CD4-positive, alpha-beta T cell treated with Interleukin-2 at 100 ng/mL for 4 hours (primary cell): ENCODE measurements at regions not wholly inside any gene's neighbourhood (a gene's known extent, or its start where the extent isn't known, plus 50 kb on each side); places are given as distances from the start of the nearest gene placed in this dataset.

Experiments
- DNase-seq: peaks from one replicate; pipeline ENCODE4 v3.0.0-alpha.2; 2020; ENCODE audit warnings: low spot score

DNA sequence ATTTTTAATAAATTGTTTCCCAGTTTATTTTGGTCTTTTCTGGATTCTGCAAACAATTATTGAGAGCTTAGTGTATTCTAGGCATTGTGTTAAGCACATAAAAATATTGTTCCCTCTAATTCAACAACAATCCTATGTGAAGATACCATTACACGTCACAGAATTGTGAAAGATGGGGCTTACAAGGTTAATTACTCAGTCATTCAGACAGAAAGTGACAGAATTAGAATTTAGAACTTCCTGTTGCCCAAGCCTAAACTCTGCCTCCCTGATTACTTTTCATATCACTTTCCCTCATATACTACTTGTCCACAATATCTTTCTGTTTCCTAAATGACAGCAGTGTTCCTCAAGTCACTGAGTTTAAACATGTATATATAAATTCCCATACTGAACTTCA lies 186.7 kb upstream of the VEGFC start:
- DNase-seq = no peak

DNA sequence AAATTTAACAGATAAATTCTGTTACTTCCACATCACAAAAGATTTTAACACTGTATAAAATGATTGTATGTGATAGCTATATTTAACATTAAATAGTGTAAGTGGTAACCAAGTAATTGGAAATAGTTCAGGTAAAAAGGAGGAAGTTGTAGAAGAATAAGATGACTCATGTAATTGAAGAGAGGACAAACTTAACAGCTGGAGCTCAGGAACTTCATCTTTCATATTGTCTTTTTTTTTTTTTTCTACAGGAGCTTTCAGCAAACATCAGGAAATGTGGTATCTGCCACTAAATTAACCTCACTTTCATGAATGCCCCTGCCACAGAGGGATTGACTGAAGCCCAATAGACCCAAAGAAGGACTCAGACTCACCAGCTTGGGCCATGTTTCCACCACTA lies 188.4 kb upstream of the VEGFC start:
- no peak for DNase-seq

DNA sequence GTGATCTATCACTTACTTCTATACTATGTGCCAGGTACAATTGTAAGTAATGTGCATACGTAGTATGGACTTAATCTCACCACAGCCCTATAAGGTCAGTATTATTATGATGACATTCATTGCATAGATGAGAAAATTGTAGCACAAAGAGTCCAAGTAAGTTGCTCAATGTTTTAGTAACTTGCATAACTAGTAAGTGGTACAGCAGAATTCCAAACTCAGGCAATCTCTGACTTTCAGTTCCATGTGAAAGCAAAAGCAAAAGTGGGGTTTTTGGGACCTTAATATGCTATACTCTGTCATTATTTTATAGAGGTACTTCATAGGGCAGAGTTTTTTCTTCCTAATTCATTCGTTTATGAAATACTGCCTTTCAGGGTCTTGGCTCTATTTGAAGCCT lies 188.8 kb upstream of the VEGFC start:
- DNase-seq = no peak

DNA sequence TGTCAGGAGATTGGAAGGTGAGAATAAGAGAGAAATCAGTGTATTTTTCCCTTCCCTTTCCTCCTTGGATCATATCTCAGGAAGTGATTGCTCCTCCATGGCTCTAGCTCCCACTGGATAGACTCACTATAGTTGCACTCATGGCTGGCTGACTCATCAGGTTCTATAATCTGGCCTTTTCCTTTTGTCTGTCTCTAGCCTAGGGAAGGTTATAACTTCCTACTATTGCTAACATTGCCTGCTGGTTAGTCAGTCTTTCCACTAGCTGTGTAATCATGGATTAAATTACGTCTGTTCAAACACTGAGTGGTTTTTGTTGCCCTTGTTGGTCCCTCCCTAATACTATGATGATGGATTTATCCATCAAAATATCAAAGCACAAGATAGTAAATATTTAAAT lies 195.5 kb upstream of the VEGFC start:
- DNase-seq = no peak

DNA sequence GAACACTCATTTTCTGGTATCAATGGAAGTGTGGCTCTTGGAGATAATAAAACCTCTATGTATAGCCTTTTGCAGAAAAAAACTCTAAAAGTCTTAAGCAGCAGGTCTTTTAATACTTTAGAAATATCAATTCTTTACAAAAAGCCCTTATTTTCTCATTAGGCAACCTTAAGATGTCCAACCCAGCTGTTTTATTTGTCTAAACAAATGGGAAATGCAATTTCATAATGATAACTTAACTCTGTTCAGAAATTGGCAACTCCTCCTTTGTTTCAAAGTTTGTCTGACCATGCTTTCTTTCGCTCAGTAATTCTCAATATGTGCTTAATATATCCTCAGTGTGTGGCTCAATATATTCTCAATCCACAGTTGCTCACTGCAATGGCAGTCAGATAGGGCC lies 196.5 kb upstream of the VEGFC start:
- no peak for DNase-seq

DNA sequence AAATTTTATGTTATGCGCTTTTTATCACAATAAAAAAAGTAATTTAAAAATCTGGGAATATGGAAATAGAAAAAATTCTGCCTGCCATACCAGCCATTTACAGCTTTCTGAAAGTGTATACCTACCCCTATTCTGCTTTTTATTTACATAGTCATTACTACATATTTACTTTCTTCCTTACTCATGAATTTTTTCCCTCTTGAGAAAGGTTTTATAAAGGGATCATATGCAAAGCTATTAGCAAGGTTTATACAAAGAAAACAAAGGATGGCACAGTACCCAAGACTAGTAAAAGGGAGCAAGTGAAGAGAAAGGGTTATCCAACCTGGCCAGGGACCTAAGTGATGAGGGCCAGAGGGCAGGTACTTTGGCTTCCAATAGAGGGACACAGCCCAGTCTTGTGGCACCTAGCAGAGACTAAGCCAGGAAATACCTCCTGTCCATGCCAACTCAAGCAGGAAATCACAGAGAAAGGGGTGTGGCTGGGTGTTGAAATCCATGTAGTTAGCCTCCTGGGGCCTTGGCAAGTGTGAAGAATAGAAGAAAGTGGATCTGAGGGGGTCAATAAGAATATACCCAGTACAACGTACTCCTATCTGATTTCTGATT lies 207.3 kb upstream of the VEGFC start:
- DNase-seq = no peak

DNA sequence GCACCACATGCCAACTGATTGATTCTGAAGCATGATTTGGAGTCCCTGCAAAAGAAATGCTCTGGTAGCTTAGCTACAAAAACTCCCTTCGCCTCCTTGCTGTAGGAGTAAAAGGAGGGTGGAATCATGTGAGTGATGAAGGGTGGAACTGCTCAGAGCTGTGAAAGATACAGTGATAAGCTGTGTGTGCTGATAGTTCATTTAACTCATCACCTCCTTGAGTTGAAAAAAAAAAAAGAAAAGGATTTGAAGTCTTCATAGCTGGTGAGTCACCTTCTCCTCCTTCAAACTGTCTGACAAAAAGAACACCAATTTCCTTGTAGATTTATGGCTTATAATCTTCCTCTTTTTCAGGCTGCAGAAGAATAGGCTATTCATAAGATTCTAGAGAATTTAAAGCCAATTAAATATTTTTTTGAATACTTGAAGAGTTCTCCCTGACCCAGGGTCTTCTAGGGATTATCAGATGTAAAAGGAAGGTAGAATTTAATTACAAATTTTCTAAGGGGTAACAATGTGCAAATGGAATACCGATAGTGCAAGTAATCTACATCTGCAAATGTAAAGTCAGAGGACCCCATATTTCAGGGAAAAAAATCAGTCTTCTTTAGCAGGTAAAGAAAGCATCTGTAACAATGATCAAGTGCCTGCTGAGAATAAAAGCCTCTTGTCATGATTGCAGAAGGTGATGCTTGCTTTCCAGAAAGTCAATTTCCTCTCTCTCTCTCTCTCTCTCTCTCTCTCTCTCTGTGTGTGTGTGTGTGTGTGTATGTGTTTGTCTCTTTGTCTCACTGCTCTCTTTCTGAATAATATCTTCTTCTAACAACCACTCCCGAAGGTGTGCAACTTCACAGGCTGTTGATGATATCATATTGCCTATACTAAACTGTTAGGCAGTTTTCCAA lies 208.8 kb upstream of the VEGFC start:
- no peak for DNase-seq

DNA sequence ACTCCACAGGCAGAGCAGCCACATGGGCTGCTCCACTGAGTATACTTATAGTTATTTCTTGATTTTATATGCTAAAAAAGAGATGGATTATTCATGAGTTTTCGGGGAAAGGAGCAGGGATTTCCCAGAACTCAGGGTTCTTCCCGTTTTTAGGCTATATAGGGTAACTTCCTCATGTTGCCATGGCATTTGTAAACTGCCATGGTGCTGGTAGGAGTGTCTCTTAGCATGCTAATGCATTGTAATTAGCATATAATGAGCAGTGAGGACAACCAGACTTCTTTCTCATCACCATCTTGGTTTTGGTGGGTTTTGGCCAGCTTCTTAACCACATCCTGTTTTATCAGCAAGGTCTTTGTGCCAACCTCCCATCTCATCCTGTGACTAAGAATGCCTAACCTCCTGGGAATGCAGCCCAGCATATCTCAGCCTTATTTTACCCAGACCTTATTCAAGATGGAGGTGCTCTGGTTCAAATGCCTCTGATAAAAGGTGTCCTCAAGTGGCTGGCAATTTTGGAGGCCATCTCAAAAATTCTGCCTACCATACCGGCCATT lies 213.0 kb upstream of the VEGFC start:
- DNase-seq = no peak

DNA sequence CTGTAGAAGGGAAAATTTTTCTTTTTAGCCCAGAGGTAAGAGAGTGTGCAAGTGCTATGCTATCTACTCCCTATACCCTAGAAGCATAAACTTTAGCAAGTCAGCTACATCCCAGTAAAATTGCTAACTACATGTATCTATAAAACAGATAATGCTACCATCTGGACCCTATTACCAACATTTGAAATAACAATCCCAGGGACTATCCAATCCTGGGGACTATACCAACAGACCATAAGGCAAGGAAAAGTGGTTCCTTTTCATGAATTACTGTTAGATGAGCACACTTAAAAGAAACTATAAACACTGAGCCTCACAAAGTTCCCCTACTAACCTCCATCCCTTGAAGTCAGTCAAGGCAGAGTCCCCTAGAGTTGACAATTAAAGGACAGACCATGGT lies 213.6 kb upstream of the VEGFC start:
- DNase-seq = no peak

DNA sequence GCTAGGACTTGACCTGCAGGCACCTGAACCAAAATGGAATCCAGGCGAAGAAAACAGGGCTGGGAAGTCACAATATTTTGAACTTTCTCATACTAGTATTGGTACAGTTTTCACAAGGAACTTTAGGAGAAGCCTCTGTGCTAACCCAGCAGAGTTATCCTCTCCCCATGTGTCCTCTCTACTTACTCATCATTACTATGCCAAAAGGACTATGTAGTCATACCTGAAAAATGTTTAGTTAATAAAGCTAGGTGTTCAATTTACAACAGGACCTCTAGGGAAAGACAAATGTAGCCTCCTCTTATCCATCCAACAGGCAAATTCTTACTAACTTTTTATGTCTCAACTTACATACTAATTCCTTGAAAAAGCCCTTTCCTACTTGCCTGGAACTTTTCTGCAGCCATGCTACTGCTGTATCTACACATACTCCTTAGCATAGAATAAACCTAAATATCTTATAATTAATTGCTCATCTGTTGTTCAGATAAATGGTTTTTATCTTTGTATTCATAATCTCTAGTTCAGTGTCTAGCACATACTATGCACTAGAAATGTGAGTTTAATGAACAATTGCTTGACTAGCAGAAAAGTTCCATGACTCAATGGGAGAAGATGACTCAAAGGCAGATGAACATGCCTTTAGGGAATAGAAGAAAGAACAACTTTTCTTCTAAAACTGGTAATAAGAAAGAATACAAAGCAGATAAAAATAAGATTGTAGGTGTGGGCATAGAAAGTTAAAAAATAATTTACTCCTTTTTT lies 215.5 kb upstream of the VEGFC start:
- DNase-seq = no peak

DNA sequence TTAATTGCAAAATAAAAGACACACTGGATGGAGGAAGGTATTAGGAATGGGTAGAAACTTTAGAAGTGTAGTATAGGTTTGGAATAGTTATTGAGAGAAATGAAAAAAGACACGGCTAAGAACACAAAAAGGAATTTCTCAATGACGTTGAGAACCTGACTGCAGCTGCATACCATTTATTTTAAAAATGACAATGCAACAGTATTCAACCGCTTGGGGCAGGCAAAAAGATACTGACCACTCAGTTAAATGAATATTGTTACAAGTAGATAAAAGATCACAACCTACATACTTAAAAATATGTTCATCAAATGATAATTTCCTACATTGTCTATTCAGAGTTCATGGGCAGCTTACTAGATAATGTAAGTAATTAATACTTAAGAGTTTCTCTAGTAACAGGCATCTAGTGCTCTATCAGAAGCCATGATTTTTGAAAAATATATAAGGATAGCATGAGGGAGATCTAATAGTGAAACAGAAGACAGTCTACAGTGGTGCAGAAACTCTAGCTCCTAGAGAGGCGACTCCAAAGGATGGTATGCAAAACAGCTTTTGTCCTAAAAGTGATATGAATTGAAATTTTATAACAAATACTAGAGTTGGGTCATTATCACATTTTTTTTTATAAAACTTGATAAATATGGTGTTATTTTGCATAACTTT lies 216.2 kb upstream of the VEGFC start:
- no peak for DNase-seq

DNA sequence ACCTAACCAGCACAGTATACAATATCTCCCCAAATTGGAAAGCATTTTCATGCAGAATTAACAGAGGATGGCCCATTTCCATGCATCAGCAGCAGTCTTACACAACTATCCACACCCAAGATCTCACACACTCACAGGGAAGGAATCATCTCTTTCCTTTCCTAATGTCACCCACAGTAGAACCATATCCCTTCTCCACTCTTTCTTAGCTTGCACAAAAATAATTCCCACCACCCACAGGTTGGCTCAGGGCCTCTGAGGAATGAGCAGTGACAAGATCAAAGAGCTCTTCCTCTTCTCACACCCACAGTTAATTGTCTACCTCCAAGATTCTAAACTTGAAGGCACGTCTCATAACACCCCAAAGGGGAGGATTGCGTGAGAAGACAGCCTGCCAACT lies 217.7 kb upstream of the VEGFC start:
- DNase-seq = no peak

DNA sequence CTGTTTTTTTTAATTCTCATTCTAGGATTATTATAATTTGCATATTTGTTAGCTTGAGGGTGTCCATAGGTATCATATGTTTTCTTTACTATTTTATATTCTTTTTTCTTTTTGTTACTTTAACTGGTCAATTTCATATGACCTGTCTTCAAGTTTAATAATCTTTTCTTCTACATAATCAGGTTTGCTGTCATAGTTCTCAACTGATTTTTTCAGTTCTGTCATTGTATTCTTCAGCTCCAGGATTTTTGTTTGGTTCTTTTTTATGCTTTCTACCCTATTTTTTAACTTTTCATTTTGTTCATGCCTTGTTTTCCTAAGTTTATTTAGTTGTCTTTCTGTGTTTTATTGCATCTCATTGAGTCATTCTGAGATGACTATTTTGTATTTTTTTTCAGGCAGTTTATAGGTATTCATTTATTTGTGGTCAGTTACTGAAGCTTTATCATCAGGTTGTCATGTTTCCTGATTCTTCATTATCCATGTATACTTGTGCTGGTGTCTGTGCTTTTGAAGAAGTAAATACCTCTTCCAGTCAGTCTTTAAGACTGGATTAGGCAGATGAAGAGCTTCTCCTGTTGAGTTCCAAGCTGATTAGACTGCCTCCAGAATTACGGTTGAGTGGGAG lies 220.3 kb upstream of the VEGFC start:
- DNase-seq = no peak

DNA sequence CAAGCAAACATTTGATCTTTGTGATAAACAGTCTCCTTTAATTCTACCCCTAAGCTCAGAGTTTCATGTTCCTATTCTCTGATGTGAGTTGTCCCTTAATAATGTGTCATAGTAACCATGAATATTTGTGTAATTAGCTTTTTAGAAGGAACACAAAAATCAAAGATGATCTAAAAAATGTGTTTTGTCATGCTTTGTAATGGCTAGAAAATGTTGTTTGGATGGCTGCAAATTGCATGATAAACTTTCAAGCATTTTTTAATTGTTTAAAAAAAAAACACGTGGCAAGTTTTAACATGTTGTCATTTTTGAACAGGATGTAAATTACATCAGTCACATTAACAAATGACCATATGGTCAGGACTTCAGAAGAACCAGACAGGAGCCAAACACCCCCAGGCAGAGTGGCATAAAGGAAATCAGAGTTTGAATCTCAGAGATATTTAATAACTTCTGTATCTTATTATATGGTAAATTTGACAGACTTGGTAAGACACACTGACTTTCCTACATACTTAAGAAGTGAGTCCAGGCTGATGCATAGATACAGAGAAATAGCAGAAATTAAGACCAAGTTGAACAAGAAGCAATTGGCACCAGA lies 223.9 kb upstream of the VEGFC start:
- no peak for DNase-seq

DNA sequence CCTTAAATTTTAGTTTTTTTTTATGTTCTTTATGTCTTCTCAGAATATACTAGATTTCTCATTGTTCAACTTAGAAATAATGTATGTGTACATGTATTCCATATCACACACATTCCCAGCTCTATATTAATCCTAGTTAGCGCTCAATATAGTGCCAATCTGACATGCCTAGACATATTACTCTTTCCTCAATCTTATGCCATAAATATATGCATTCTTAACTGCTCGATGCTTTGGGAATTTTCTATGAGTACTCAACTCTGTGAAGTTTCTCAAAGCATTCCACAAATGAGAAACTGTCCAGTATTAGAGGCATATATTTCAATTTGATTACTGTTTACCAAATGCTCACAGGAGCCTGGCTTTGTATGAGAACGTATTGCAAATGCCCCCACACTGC lies 231.2 kb upstream of the VEGFC start:
- no peak for DNase-seq

DNA sequence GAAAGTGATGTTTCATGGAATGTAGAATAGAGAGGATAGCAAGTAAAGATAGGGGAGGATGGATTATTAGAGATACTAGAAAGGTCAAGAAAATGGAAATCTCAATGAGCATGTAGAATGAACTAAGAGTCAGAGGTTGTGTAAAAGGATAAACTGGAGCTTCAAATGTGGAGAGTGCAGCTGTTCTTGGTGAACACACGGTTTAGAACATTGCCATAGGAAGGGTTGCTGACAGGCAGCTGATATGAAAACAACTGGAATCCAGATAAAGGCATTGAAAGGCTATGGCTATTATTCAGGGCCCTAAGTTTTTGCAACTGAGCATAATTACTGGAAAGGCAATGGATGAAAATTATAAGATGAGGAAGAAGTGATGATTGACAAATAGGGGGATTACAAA lies 239.6 kb upstream of the VEGFC start:
- no peak for DNase-seq

DNA sequence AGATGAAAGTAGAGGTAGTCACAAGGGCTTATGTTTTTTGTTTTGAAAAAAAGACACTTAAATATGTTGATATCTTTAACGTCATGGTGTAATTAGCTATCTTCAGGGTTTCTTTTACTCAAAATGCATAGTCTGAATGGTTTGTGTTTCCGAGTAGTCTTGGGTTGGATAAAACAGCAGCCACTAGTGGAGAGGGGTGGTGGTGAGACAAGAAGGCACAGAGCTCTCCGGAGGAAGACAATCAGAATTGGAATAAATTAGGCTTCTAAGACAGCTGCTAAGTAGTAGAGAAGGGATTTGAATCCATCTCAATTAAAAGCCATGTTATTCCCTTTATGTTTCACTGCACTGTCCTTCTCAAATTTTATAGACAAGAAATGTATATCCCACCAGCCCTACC lies 240.4 kb upstream of the VEGFC start:
- DNase-seq = no peak

DNA sequence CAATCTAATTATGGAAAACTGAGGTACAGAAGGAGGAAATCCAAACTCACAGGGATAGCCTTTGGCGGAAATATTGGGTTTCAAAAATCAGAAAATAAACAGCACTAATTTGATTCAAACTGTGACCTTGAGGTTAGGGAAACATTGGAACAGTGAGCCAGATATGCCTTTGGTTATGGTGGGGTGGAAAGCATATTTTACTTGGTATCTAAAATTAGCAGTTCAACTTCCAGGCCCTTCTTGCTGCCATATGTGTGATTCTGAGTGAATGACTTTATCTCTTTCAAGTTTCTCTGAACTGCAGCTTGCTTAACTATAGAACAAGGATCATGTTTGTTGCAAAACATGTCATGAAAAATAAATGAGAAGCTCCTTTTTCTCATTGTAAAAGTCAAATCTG lies 240.9 kb upstream of the VEGFC start:
- DNase-seq = no peak

DNA sequence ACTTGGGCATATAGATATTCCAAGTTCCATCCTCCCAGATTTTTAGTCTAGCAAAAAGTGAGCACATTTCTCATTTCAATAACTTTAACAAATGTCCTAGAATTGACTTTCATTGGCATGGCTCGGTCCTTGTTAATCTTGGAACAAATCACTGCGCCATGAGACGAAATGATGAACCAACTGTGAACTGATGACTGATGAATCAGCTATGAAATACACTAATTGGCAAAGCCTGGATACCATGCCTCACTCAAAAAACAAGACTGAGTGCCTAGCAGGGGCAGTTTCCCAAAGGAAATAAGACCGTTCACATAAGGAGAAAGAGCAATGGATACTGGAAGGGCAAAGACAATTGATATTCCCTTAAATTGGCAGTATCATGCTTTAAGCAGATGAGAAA lies 248.6 kb upstream of the VEGFC start:
- DNase-seq = no peak

DNA sequence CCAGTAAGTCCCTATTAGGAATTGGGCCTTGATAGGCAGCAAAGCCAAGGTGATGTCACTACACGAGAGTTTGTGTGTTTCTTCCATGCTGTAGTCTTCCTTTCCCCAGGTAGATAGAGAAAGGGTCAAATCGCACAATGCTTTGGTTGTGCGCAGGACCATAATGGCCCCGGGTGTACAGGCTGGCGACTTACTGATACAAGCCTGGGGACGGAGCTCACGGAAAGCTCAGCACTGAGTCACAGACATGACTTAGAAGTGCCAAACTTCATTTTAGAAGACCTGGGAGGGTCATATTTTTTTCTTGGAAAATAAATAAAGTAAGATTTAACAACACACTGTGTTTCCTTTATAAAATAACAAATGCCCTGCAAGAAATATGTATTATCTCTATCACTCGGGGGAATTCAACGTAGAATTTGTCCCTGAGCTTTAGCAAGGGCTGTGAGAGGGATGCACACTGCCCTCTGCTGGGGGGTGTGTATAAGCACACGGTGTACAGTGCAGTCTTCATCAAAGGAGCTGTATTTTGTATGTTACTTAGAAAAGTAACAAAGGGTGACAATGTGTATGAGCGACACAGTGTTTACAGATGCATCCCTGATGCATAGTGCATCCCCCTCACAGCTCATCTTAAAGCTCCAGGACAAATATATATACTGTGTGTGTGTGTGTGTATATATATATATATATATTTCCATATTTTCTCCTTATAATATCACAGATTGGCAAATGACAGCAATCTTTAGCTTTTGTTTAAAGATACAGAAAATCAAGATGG lies 254.5 kb upstream of the VEGFC start:
- peak; percentile 44 for DNase-seq

DNA sequence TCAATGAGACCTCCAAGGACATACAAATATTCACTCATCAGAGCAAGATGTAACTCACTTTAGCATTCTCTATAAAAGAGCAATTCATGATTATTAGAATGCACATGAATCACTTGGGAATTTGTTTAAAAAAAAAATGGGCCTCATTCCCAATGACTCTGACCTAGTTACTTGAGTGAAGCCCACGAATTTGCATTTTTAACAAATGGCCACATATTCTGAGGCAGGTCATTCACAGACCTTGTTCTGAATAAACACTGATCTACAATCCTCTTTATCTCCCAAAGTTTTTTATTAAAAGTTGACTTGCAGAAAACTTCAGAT lies 255.1 kb upstream of the VEGFC start:
- no peak for DNase-seq
